ENCODE measurements at regions not wholly inside any gene's neighbourhood (a gene's known extent, or its start where the extent isn't known, plus 50 kb on each side); places are given as distances from the start of the nearest gene placed in this dataset.

- Mint-ChIP-seq H3K9me3 (no peaks in the 10 kb centered on the region), H3K27me3 (no peaks in the 10 kb centered on the region), H3K36me3 (no peaks in the 10 kb centered on the region), H3K27ac (no peak overlapping the region), H3K4me1 (ENCODE audit: unreplicated experiment) (no peaks in the 10 kb centered on the region), H3K4me3 (no peak overlapping the region)
- TF ChIP-seq, protein P1, sequence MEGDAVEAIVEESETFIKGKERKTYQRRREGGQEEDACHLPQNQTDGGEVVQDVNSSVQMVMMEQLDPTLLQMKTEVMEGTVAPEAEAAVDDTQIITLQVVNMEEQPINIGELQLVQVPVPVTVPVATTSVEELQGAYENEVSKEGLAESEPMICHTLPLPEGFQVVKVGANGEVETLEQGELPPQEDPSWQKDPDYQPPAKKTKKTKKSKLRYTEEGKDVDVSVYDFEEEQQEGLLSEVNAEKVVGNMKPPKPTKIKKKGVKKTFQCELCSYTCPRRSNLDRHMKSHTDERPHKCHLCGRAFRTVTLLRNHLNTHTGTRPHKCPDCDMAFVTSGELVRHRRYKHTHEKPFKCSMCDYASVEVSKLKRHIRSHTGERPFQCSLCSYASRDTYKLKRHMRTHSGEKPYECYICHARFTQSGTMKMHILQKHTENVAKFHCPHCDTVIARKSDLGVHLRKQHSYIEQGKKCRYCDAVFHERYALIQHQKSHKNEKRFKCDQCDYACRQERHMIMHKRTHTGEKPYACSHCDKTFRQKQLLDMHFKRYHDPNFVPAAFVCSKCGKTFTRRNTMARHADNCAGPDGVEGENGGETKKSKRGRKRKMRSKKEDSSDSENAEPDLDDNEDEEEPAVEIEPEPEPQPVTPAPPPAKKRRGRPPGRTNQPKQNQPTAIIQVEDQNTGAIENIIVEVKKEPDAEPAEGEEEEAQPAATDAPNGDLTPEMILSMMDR (conservative IDR thresholded peaks at IDR 0.05) = no peak
- no peak for DNase-seq (ENCODE audit: extremely low spot score, unreplicated experiment)
These were observed 380.7 kb upstream of the CPXCR1 start for GRCh38 chrX:88366314-88366713.

GRCh38 chrX:88378406-88378805 lies 368.6 kb upstream of the CPXCR1 start:
- Mint-ChIP-seq H3K27me3 (no peaks in the 10 kb centered on the region), H3K9me3 (no peaks in the 10 kb centered on the region), H3K4me3 (no peak overlapping the region), H3K36me3 (no peaks in the 10 kb centered on the region), H3K4me1 (ENCODE audit: unreplicated experiment) (no peaks in the 10 kb centered on the region), H3K27ac (no peak overlapping the region)
- DNase-seq (ENCODE audit: extremely low spot score, unreplicated experiment) = no peak
- TF ChIP-seq, protein P1 (conservative IDR thresholded peaks at IDR 0.05) = no peak

- no peak for DNase-seq (ENCODE audit: extremely low spot score, unreplicated experiment)
- Mint-ChIP-seq H3K4me1 (ENCODE audit: unreplicated experiment) (no peaks in the 10 kb centered on the region), H3K27me3 (no peaks in the 10 kb centered on the region), H3K27ac (no peak overlapping the region), H3K4me3 (no peak overlapping the region), H3K36me3 (no peaks in the 10 kb centered on the region), H3K9me3 (no peaks in the 10 kb centered on the region)
- TF ChIP-seq, protein P1 (conservative IDR thresholded peaks at IDR 0.05) = peak; percentile 69
These were observed 349.5 kb upstream of the CPXCR1 start for GRCh38 chrX:88397551-88397950.

DNA sequence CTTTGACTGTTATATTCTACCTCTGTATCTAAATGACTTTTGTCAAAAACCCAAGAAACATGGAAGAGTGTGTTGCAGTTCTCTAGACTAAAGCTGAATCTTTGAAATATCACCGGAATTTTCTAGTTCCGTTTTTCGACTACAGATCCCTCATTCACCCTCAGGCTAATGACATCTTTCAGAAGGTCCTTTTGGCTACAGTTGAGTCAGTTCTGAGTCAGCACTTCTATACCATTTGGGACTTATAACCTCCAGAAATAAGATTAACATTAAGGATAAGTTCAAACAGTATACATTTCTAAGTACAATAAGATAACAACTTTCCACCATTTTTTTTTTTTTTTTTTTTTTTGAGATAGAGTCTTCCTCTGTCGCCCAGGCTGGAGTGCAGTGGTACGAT lies 331.0 kb upstream of the CPXCR1 start:
- H3K4me1 Mint-ChIP-seq (ENCODE audit: unreplicated experiment) = no peaks in the 10 kb centered on the region
- H3K36me3 Mint-ChIP-seq = no peaks in the 10 kb centered on the region
- H3K4me3 Mint-ChIP-seq = no peak overlapping the region
- TF ChIP-seq, protein P1 (conservative IDR thresholded peaks at IDR 0.05) = no peak
- no peaks in the 10 kb centered on the region for H3K27me3 Mint-ChIP-seq
- no peak overlapping the region for H3K27ac Mint-ChIP-seq
- DNase-seq (ENCODE audit: extremely low spot score, unreplicated experiment) = no peak
- H3K9me3 Mint-ChIP-seq = no peaks in the 10 kb centered on the region

DNA sequence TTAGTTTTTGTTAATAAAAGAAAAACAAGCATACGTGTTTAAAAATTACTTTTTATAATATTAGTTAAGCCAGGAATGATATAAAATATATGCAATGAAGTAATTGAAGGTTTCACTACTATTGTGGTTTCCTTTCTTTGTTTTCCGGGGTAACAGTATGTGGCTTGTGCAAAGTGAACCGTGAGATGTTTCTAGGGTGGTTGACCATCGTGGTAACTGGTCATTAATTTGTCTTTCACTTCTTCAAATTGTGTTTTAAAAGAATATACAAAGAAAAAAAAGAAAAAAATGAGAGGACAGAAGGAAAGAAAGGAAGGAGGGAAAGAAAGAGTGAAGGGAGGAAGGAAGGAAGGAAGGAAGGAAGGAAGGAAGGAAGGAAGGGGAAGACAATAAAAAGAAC lies 330.1 kb upstream of the CPXCR1 start:
- no peaks in the 10 kb centered on the region for H3K4me1 Mint-ChIP-seq (ENCODE audit: unreplicated experiment)
- DNase-seq (ENCODE audit: extremely low spot score, unreplicated experiment) = no peak
- no peak overlapping the region for H3K4me3 Mint-ChIP-seq
- H3K9me3 Mint-ChIP-seq = no peaks in the 10 kb centered on the region
- no peaks in the 10 kb centered on the region for H3K36me3 Mint-ChIP-seq
- no peak overlapping the region for H3K27ac Mint-ChIP-seq
- H3K27me3 Mint-ChIP-seq = no peaks in the 10 kb centered on the region
- TF ChIP-seq, protein P1 (conservative IDR thresholded peaks at IDR 0.05) = no peak

DNA sequence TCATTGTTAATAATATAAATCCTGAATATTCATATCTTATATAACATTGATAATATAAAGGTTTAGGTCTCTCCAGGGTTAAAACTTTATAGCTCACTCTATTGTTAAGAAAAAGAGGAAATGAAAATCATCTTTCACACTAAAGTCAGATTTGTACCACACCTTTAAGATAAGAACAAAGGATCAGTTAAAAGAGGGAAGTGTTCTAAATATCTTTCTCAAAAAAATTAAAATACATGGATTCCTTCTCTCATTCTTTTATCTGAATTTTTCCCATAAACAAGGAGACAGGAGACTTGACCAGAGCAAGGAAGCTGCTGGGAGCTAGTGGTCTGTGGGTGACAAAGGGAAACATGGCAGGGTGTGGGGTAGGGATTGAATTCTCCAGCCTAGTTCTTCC lies 323.0 kb upstream of the CPXCR1 start:
- no peaks in the 10 kb centered on the region for H3K4me1 Mint-ChIP-seq (ENCODE audit: unreplicated experiment)
- no peaks in the 10 kb centered on the region for H3K9me3 Mint-ChIP-seq
- no peaks in the 10 kb centered on the region for H3K36me3 Mint-ChIP-seq
- TF ChIP-seq, protein P1 (conservative IDR thresholded peaks at IDR 0.05) = no peak
- H3K27me3 Mint-ChIP-seq = no peaks in the 10 kb centered on the region
- H3K4me3 Mint-ChIP-seq = no peak overlapping the region
- no peak for DNase-seq (ENCODE audit: extremely low spot score, unreplicated experiment)
- no peak overlapping the region for H3K27ac Mint-ChIP-seq

All from type B pancreatic cell (in vitro differentiated cells).